ENCODE measurements at regions not wholly inside any gene's neighbourhood (a gene's known extent, or its start where the extent isn't known, plus 50 kb on each side); places are given as distances from the start of the nearest gene placed in this dataset.

DNA sequence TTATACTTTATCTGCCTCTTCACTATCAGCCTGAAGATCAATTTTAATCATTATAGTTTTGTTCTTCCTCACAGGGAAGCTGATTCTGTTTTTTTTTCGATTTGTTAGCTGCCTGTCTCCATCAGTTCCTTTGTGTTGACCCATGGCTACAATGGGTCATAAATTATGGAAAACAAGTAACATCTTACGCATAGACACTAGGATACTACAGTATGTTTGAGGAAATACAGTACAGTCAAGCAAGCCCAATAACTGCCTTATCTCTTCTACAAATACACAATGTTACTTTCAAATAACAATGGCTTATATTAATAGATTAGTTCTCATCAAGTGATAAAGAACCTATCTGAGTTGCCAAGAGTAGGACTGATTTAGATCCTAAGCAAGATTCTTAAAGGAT, 160.5 kb upstream of the FREM1 start:
- TF ChIP-seq CTCF (IDR thresholded peaks at IDR 0.05; ENCODE audit: borderline replicate concordance, extremely low read depth, low read length, poor library complexity, severe bottlenecking) (no peak), EZH2 (IDR thresholded peaks at IDR 0.05; ENCODE audit: borderline replicate concordance, low read depth, low read length, severe bottlenecking) (no peak)
